RWPE1 (cell line): ENCODE measurements at regions not wholly inside any gene's neighbourhood (a gene's known extent, or its start where the extent isn't known, plus 50 kb on each side); places are given as distances from the start of the nearest gene placed in this dataset.

Source experiments
- CTCF ChIA-PET: fragments of 350-600 bp; sonication (Branson Sonifier 250); formaldehyde crosslinking; extraction: SDS; loops from one replicate; lab custom pipeline; 2021; lab: Yijun Ruan, JAX
- POLR2A ChIA-PET: fragments of 400-600 bp; formaldehyde crosslinking; extraction: SDS; loops from one replicate; lab custom pipeline; 2020; ENCODE audit warnings: antibody characterized with exemption; ENCODE audit not compliant: low non-redundant PET; lab: Yijun Ruan, JAX
- DNase-seq: peaks from one replicate; pipeline ENCODE4 v3.0.0; 2012; ENCODE audit warnings: low spot score
- H3K27ac ChIP-seq: fragments of 450-650 bp; 2 replicates; pipeline ENCODE4 v1.5.1; 2017
- TF ChIP-seq, protein P1 (sequence below): fragments of 450-650 bp; conservative IDR thresholded peaks from 2 replicates; pipeline ENCODE4 v1.5.1; 2017; ENCODE audit warnings: low read depth, mild to moderate bottlenecking

DNA sequence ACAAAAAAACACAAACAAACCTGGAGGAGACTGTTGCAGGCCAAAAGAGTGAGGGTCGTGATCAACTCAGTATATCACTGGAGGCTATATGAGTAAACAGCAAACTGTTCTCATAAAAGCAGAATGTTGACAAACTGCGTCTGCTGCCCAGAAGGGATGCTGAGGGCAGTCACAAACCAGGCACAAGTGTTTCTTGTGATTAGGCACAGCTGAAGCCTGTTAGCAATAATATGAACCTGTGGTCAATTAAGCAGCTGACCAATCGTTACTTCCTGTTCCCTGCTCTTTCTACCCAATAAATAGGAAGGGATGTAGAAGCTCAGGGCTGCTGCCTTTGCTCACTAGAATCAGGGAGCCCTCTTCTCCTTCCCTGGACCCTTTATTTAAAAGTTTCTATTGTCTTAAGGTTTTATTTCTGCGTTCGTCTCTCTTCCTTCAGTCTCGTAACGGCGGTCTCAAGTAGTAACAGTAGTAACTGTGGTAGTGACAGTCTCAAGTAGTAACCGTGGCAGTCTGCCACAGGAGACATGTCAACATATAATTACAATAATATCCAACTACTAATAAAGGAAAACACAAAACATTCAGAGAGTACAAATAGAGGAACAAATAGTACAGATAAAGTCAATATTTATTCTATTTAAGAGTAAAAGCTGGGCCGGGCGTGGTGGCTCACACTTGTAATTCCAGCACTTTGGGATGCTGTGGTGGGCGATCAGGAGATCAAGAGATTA lies 698.4 kb upstream of the CCDC54 start:
- TF ChIP-seq, protein P1, sequence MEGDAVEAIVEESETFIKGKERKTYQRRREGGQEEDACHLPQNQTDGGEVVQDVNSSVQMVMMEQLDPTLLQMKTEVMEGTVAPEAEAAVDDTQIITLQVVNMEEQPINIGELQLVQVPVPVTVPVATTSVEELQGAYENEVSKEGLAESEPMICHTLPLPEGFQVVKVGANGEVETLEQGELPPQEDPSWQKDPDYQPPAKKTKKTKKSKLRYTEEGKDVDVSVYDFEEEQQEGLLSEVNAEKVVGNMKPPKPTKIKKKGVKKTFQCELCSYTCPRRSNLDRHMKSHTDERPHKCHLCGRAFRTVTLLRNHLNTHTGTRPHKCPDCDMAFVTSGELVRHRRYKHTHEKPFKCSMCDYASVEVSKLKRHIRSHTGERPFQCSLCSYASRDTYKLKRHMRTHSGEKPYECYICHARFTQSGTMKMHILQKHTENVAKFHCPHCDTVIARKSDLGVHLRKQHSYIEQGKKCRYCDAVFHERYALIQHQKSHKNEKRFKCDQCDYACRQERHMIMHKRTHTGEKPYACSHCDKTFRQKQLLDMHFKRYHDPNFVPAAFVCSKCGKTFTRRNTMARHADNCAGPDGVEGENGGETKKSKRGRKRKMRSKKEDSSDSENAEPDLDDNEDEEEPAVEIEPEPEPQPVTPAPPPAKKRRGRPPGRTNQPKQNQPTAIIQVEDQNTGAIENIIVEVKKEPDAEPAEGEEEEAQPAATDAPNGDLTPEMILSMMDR, result no peak
- ChIA-PET CTCF (no interaction called here), POLR2A (no interaction called here)
- no peak for DNase-seq
- no peak overlapping the region for H3K27ac ChIP-seq

DNA sequence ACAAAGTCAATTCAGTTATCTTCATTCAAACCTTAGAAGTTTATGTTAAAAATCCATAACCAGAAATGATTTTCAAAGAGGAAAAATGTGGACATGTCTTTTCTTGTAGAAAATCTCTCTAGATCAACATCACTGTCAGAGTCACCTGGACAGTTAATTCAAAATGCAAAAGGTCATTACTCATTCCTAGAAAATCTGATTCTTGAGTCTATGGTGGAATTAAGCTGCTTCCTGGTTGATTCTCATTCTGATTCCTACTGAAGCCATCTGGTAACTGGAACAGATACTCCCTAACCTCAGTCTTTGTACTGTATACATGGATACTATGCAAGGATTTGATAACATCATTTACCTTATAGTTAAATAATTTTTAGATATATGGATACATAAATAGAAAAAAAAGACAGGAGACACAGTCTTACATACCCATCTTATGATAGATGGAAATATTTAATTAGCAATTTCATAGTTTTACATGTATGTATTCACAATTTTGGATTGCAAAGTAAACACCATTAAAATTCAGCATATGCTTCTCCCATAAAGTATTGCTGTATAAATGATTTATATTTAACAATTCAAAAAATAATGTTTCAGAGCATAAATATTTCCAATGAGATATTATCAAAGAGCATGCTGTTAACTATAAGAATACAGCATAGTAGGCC lies 693.2 kb upstream of the CCDC54 start:
- DNase-seq, result peak; percentile 63
- TF ChIP-seq, protein P1, result no peak
- CTCF ChIA-PET, result no interaction called here
- POLR2A ChIA-PET, result no interaction called here
- H3K27ac ChIP-seq, result peak overlapping the region; percentile 68

DNA sequence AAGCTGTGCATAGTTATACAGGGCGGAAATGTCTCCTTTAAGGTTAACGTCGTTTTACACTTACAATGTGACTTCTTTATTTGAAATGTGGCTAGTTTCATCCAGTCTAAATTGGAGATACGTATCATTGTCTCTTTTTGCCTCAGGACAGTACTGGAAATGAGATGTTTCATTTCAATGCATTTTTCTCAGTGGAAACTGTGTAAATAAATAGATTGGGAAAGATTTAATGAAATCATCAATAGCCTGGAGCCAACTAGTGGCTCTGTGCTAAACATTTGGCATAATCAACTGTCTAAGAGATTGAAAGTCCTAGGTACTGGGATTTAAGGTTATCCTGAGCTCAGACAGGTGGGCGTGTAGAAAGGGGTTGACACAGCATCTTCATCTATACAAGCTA lies 691.5 kb upstream of the CCDC54 start:
- no peak overlapping the region for H3K27ac ChIP-seq
- peak; percentile 8 for DNase-seq
- POLR2A ChIA-PET, result no interaction called here
- CTCF ChIA-PET, result interaction anchor here (0.7 kb wide), 1 partner anchor 30 kb away, joined by 4 read pairs; no protein-coding TSS in a partner anchor
- TF ChIP-seq, protein P1, result no peak

DNA sequence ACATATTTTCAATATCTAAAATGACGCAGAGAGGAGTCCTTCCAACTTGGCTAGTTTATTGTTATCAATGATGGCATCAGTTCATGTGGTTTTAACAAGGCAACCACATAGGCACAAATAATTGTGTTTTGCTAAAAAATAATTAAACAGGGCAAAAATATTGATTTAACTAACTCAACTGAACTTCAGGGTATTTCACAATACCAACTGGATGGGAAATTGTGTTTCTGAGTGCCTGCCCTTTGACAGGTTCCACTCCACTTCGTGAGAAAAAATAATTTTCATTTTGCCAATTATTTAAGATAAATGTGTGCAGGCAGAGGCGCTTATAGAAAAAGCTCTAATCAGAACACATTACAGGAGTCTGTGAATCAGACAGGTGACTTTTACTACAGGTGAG lies 689.3 kb upstream of the CCDC54 start:
- CTCF ChIA-PET, result no interaction called here
- TF ChIP-seq, protein P1, result no peak
- POLR2A ChIA-PET, result no interaction called here
- no peak overlapping the region for H3K27ac ChIP-seq
- no peak for DNase-seq

DNA sequence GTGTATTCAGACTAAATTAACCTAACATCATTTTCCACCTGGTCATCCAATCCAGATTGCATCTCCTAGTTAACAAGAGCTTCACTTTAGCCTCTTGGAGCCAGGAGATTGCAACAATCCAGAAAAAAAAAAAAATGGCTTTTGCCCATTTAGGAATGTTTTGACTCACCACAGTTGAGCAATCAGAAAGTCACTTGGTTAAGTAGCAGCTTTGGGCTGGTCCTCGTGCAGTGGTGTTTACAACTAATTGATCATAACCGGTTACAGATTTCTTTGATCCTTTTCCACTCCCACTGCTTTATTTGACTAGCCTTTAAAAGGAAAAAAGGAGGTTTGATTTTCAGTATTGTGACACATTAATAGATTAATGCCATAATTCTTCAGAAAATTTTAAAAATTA lies 688.8 kb upstream of the CCDC54 start:
- ChIA-PET POLR2A (no interaction called here), CTCF (interaction anchor here (0.7 kb wide), 1 partner anchor 22 kb away, joined by 3 read pairs; no protein-coding TSS in a partner anchor)
- TF ChIP-seq, protein P1, result no peak
- peak; percentile 81 for DNase-seq
- no peak overlapping the region for H3K27ac ChIP-seq

DNA sequence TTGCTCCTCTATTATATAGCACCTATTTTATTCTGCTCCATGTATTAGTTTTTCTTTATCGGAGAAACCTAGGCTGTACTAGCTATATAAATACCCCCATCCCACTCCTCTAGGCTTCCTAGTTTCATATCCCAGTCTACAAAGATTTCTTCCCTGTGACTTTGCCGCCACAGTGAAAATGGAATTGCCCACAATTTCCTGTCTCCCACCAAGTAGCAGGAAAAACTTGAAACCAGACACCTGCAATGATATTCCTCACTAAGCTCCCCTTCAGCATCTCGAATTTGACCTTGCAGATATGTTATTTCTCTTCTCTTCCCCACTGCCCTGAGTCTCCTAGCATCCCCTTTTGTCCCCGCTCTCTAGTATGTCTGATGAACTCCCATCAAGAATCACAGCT lies 685.8 kb upstream of the CCDC54 start:
- TF ChIP-seq, protein P1, result no peak
- POLR2A ChIA-PET, result no interaction called here
- CTCF ChIA-PET, result interaction anchor here (0.6 kb wide), 1 partner anchor 335 kb away, joined by 3 read pairs; no protein-coding TSS in a partner anchor
- no peak overlapping the region for H3K27ac ChIP-seq
- DNase-seq, result no peak
